ENCODE measurements at regions not wholly inside any gene's neighbourhood (a gene's known extent, or its start where the extent isn't known, plus 50 kb on each side); places are given as distances from the start of the nearest gene placed in this dataset.
"Not testable (repeated sequence)": the region's sequence is repeated elsewhere in the genome, so short reads cannot be mapped to it uniquely, and the experiment has no call there.

DNA sequence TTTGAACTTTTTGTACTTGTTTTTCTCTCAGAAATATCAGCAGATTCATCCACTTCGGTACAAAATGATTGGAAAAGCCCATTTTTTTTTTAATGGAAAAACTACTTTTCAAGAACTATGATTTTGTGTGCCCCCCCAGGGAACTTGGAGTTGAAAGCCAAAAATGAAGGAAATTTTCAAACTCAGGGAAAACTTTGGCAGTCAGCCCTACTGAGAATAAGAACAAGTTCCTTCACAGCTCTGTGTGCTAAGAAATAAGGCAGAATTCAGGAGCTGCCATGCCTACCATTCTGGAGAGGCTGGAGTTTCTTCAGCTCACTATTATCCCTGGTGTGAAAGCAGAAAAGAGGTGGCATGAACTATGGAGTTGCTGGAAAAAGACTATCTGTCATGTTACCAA lies 226.0 kb upstream of the SLC35G4 start:
- no peak for DNase-seq (ENCODE audit: low spot score)

- no peak for DNase-seq (ENCODE audit: low spot score)
Measured at GRCh38 chr18:11380968-11381367, 228.4 kb upstream of the SLC35G4 start.

GRCh38 chr18:11379660-11380059 lies 229.7 kb upstream of the SLC35G4 start:
- DNase-seq (ENCODE audit: low spot score) = no peak

GRCh38 chr18:11377766-11378540 lies 228.6 kb upstream of the PIEZO2 start:
- DNase-seq (ENCODE audit: low spot score) = no peak

GRCh38 chr18:11372163-11372562 lies 222.8 kb upstream of the PIEZO2 start:
- no peak for DNase-seq (ENCODE audit: low spot score)

- DNase-seq (ENCODE audit: low spot score) = no peak
Measured at GRCh38 chr18:11369556-11369955, 220.2 kb upstream of the PIEZO2 start.

GRCh38 chr18:11368020-11368419 lies 218.7 kb upstream of the PIEZO2 start:
- no peak for DNase-seq (ENCODE audit: low spot score)

GRCh38 chr18:11367351-11367750 lies 218.0 kb upstream of the PIEZO2 start:
- no peak for DNase-seq (ENCODE audit: low spot score)

GRCh38 chr18:11366410-11366809 lies 217.0 kb upstream of the PIEZO2 start:
- no peak for DNase-seq (ENCODE audit: low spot score)

GRCh38 chr18:11362856-11363255 lies 213.5 kb upstream of the PIEZO2 start:
- DNase-seq (ENCODE audit: low spot score) = no peak

DNA sequence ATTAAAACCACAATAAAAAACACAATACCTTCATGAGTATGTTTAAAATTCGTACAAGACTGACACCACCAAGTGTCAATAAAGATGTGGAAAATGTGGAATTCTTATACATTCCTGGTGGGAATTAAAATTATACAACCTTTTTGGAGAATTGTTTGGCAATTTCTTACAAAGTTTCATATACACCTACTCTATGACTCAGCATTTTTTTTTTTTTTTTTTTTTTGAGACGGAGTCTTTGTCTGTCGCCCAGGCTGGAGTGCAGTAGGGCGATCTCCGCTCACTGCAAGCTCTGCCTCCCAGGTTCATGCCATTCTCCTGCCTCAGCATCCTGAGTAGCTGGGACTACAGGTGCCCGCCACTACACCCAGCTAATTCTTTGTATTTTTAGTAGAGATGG lies 212.5 kb upstream of the PIEZO2 start:
- not testable (repeated sequence) for DNase-seq (ENCODE audit: low spot score)

DNA sequence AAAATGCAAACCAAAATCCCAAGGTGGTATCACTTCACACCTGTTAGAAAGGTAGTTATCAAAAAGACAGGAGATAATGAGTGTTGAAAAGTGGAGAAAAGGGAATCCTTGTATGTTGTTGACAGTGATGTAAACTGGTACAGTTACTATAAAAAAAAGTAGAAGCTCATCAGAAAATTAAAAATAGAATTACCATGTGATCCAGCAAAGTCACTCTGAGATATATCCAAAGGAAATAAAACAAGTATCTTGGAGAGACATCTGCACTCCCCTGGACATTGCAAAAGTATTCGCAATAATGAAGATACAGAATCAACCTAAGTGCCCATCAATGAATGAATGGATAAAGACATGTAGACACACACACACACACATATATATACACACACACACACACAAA lies 208.3 kb upstream of the PIEZO2 start:
- DNase-seq (ENCODE audit: low spot score) = no peak

DNA sequence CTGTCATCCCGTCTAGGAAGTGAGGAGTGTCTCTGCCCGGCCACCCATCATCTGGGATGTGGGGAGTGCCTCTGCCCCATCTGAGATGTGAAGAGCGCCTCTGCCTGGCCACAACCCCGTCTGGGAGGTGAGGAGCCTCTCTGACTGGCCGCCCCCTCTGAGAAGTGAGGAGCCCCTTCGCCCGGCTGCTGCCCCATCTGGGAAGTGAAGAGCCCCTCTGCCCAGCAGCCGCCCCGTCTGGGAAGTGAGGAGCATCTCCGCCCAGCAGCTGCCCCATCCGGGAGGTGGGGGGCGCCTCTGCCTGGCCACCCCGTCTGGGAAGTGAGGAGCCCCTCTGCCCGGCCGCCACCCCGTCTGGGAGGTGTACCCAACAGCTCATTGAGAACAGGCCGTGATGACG lies 195.2 kb upstream of the PIEZO2 start:
- not testable (repeated sequence) for DNase-seq (ENCODE audit: low spot score)

- no peak for DNase-seq (ENCODE audit: low spot score)
Measured at GRCh38 chr18:11343096-11343495, 193.7 kb upstream of the PIEZO2 start.

DNA sequence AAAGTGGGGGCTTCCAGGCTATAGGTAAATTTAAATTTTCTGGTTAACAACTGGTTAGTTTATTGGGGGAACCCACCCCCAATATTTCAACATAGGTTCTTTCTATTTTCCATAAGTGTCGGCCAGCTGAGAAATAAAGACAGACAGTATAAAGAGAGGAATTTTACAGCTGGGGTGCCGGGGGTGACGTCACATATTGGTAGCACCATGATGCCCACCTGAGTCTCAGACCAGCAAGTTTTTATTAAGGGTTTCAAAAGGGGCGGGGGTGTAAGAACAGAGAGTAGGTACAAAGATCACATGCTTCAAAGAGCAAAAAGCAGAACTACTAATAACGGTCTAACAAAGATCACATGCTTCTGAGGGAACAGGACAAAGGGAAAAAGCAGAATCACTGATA lies 192.7 kb upstream of the PIEZO2 start:
- DNase-seq (ENCODE audit: low spot score) = not testable (repeated sequence)

DNA sequence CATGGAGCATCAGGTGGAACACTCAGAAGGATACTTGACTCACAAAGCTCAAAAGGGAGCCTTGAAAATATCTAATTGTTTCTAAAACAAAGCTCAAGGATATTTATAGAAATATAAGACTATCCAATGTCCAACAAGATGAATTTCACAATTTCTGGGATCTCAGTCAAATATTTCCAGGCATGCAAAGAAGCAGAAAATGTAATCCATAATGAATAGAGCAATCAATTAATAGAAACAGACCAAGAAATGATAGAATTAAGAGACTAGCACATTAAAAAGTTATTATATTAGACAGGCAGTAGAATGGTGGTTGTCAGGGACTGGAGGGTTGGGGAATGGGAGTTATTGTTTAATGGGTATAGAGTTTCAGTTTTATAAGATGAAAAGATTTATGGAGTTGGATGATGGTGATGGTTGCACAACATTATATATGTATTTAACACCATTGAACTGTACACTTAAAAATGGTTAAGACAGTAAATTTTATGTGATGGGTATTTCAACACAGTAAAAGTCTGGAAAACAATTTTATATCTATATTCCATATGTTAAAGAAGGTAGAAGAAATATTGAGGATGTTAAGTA lies 189.9 kb upstream of the PIEZO2 start:
- DNase-seq (ENCODE audit: low spot score) = no peak

GRCh38 chr18:11336241-11336640 lies 186.9 kb upstream of the PIEZO2 start:
- no peak for DNase-seq (ENCODE audit: low spot score)

- no peak for DNase-seq (ENCODE audit: low spot score)
Measured at GRCh38 chr18:11327391-11328009, 178.1 kb upstream of the PIEZO2 start.

- DNase-seq (ENCODE audit: low spot score) = no peak
Measured at GRCh38 chr18:11324956-11325882, 175.8 kb upstream of the PIEZO2 start.

GRCh38 chr18:11324510-11324909 lies 175.1 kb upstream of the PIEZO2 start:
- no peak for DNase-seq (ENCODE audit: low spot score)

DNA sequence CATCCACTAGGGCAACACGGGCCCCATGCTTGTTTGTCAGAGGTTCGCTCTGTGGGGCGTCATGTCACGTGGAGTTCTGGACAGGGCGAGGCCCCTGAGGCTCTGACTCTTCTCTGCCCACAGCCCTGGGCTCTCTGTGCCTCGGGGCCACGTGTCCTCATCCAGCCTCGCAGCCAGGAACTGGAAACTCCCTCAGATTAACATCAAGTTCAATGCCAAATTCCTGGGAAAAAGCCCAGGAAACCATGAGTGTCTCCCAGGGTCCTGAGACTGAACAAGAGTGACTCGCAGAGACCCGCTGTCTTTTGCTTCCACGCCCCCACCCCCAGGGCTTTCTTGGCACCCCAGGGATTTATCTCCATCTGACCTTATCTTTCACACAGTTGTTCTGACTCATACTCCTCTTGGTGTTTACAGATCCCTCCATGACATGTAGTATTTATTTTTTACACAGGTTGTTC lies 174.0 kb upstream of the PIEZO2 start:
- no peak for DNase-seq (ENCODE audit: low spot score)

GRCh38 chr18:11322716-11323115 lies 173.3 kb upstream of the PIEZO2 start:
- DNase-seq (ENCODE audit: low spot score) = no peak
